Activated CD4-positive, alpha-beta T cell treated with anti-CD3 and anti-CD28 coated beads, Interleukin-2, amount 50 U/mL, for 16 hours (primary cell): ENCODE measurements at regions not wholly inside any gene's neighbourhood (a gene's known extent, or its start where the extent isn't known, plus 50 kb on each side); places are given as distances from the start of the nearest gene placed in this dataset.

Experiments
- DNase-seq: peaks from one replicate; pipeline ENCODE4 v3.0.0-alpha.2; 2020

DNA sequence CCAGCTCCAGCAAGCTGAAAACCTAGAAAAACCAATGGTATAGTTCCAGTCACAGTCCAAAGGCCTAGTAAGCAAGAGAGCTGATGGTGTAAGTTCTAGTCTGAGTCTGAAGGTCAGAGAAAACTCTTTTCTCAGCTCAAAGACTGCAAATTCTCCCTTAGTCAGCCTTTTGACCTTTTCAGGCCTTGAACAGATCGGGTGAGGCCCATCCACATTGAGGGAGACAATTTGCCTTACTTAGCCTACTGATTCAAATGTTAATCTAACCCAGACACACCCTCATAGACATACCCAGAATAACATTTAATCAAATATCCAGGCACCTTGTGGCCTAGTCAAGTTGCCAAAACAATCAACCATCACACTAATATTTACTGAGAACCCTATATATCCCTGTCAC is 110.8 kb upstream of the KCNJ3 start:
- DNase-seq = no peak

GRCh38 chr2:154588838-154589237 is 109.7 kb upstream of the KCNJ3 start:
- no peak for DNase-seq

DNA sequence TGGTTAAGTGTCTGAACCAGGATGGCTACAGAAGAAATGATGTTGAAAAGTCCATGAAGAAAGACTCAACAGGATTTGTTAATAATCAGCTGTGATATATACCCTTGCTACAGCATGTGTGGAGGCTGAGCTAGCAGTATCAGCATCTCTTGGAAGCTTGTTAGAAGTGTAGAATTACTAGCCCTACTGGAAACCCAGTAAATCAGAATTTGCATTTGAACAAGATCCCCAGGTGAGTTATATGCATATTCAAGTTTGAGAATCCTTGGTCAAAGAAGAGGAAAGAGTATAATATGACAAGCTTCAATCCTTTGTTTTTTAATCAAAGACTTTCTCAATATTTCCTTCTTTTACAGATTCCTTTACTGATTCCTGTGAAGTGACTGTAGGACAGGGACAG is 109.0 kb upstream of the KCNJ3 start:
- no peak for DNase-seq

GRCh38 chr2:154591294-154591820 is 107.1 kb upstream of the KCNJ3 start:
- DNase-seq = no peak

- no peak for DNase-seq
Observed at GRCh38 chr2:154599189-154599588, 99.3 kb upstream of the KCNJ3 start.

GRCh38 chr2:154600927-154601494 is 97.5 kb upstream of the KCNJ3 start:
- no peak for DNase-seq

DNA sequence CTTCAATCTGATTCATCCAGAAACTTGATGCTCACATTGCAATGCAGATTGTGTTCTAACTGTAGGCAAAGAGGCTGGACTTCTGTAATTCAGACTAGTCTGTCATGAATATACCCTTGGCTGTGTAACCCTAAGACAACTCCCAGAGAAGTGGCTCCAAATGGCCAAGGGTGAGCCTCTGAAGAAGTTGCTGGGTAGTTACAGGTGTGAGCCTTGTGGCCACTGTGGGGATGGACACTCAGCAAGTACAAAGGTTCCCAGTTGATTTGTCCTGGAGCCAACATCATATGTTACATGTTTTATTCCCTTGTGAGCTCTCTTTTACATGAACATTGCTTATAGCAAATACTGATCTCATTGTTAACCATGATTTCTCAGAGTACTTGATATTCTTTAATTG is 94.8 kb upstream of the KCNJ3 start:
- no peak for DNase-seq

- DNase-seq = no peak
Observed at GRCh38 chr2:154608438-154608837, 90.1 kb upstream of the KCNJ3 start.

DNA sequence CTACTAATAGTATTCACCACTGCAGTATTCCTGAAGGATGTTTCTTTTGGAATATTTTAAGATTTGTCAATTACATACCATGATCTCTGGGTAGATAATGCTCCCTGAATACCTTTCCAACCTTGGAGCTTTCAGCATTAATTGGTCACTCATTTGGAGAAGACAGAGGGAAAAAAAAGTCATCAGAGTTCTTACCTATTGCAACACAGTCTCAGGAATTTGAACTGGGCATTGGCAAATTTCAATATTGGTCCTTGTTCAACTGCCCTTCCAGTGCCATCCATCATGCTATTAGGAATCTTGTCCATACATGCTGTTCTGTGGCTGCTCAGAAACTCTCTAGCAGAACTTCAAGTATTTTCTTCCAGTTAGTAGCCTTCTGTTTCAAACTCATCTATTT is 83.6 kb upstream of the KCNJ3 start:
- no peak for DNase-seq

GRCh38 chr2:154616659-154617058 is 81.8 kb upstream of the KCNJ3 start:
- no peak for DNase-seq

- no peak for DNase-seq
Observed at GRCh38 chr2:154620471-154620870, 78.0 kb upstream of the KCNJ3 start.

DNA sequence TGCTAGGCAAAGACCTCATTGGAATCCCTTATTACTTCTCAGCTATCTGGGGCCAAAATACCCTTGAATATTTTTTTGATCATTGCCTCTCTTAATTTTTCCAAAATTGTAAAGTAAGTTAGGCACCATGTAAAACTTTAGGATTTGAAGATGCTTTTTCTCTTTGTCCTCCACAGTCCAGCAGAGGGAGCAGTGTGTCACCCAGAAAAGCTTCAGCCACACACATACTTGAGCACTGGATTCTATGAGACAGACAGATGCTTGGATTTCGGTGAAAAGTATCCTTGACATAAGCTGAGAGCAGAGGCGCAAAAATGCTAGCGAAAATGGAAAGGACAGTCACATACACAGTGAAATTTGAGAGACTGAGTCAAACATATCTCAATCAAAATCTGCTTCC is 74.7 kb upstream of the KCNJ3 start:
- DNase-seq = no peak

- DNase-seq = no peak
Observed at GRCh38 chr2:154637456-154637855, 61.0 kb upstream of the KCNJ3 start.

DNA sequence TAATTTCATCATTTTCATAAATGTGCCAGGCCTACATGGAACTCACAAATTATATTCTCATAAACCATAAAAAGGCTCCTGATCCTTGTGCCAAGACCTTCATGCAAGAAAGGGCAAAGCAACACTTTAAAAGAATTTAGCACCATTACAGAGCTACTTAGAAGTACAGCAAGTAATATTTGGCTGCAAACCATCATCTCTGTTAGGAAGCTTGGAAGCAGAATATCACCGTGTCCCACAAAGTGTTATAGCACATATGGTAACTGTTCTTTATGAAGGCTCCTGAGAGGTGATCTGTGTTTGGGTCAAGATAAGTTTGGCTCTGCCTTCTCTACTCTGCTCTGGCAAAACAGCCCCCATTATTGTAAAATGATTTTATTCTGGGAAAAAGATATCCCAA is 59.7 kb upstream of the KCNJ3 start:
- DNase-seq = no peak

- DNase-seq = no peak
Observed at GRCh38 chr2:154640000-154640399, 58.5 kb upstream of the KCNJ3 start.
